ENCODE measurements at regions not wholly inside any gene's neighbourhood (a gene's known extent, or its start where the extent isn't known, plus 50 kb on each side); places are given as distances from the start of the nearest gene placed in this dataset.

DNA sequence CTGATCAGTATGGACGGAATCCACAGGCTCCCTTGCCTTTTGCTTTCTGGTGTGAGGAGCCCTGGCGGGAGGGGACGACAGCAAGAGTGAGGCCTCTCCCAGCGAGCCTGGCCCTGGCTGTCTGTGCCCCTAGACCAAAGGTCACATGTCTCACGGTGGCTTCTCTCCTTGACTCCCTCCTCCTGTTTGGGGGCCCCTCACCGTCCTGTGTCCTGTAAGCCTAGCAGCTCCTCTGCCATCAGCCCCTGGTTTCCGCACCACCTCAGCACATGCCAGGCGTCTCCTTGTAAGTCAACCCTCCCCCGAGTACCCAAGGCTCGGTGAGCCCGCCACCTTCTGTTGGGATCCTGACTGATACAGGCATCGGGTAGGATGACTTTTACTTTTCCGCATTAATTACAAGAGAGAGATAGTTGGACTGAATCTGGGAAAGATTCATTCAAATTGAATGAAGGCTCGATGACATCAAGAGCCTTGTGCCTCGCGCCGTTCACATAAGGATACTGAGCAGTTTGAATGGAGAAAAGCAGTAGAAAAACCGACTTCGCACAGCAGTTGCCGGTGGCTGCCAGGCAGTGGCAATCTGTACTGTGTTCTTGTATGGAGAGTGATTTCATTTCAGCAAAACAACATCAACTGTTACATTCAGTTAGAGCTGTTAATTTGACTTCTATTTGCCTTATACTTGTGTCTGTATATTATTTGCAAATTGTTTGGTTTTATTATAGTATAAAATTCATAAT is 119.8 kb downstream of the XRCC2 start:
- ATAC-seq, result no peak
- no peaks in the 10 kb centered on the region for H3K9me3 ChIP-seq
- no peaks in the 10 kb centered on the region for H3K4me1 ChIP-seq
- WGBS, 2 donors (ENCODE audit: low coverage in 1 of 2), result 69 to 76% methylated on average over 9 to 12 of the region's 20 CpGs
- no peaks in the 10 kb centered on the region for H3K36me3 ChIP-seq
- no peak overlapping the region for H3K4me3 ChIP-seq
- no peak overlapping the region for H3K27ac ChIP-seq
- no peak for TF ChIP-seq POLR2AphosphoS5 (IDR thresholded peaks at IDR 0.05)
- no peak for TF ChIP-seq POLR2A (IDR thresholded peaks at IDR 0.05)
- TF ChIP-seq, protein P1, sequence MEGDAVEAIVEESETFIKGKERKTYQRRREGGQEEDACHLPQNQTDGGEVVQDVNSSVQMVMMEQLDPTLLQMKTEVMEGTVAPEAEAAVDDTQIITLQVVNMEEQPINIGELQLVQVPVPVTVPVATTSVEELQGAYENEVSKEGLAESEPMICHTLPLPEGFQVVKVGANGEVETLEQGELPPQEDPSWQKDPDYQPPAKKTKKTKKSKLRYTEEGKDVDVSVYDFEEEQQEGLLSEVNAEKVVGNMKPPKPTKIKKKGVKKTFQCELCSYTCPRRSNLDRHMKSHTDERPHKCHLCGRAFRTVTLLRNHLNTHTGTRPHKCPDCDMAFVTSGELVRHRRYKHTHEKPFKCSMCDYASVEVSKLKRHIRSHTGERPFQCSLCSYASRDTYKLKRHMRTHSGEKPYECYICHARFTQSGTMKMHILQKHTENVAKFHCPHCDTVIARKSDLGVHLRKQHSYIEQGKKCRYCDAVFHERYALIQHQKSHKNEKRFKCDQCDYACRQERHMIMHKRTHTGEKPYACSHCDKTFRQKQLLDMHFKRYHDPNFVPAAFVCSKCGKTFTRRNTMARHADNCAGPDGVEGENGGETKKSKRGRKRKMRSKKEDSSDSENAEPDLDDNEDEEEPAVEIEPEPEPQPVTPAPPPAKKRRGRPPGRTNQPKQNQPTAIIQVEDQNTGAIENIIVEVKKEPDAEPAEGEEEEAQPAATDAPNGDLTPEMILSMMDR (IDR thresholded peaks at IDR 0.05), result no peak
- no peak for TF ChIP-seq EP300 (IDR thresholded peaks at IDR 0.05)
- no peaks in the 10 kb centered on the region for H3K27me3 ChIP-seq

DNA sequence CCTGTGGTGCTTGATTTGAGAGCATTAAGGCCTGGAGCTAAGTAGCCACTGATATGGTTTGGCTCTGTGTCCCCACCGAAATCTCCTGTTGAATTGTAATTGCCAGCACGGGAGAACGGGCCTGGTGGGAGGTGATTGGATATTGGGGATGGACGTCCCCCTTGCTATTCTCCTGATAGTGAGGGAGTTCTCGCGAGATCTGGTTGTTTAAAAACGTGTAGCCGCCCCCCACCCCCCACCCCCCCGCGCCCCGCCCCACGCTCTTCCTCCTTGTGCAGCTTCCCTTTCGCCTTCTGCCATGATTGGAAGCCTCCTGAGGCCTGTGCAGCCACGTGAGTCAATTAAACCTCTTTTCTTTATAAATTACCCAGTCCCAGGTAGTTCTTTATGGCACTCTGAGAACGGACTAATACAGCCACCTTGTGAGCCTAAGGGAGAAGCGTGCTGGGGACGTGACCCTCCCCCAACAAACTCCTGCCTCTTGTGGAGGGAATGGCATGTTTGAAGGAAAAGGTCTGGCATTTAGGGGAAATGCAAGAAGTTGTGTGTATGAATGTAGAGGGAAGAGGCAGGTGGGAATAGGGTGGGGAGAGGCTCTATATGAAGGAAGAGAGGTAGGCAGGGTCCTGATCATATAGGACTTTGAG is 118.0 kb upstream of the KMT2C start:
- no peak overlapping the region for H3K4me3 ChIP-seq
- TF ChIP-seq POLR2A (IDR thresholded peaks at IDR 0.05) (no peak), POLR2AphosphoS5 (IDR thresholded peaks at IDR 0.05) (no peak), EP300 (IDR thresholded peaks at IDR 0.05) (no peak)
- TF ChIP-seq, protein P1 (IDR thresholded peaks at IDR 0.05), result no peak

DNA sequence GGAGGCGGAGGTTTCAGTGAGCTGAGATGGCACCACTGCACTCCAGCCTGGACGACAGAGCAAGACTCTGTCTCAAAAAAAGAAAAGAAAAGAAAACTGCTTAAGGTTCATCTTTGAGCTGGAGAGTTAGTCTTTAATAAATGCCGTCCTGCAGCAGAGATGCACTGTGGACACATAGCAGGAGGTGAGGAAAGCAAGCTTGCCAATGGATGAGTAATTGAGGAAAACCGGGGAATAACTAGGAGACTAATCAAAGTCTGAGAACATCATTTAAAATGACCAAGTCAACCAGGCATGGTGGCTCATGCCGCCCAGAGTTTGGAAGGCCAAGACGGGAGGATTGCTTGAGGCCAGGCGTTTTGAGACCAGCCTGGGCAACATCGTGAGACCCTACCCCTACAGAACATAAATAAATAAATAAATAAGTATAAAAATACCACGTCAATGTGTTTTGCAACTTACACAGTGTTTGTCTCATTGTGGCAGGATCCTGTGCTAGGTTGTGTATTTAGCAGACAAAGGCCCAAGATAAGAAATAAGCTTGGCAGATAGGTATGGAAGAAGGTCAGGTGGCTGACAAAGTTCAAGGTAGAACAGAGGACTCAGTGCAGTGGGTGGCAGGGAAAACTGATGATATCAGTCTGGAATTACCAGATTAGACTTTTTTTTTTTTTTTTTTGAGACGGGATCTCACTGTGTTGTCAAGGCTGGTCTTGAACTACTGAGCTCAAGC is 115.7 kb upstream of the KMT2C start:
- TF ChIP-seq POLR2A (IDR thresholded peaks at IDR 0.05) (no peak), POLR2AphosphoS5 (IDR thresholded peaks at IDR 0.05) (no peak), EP300 (IDR thresholded peaks at IDR 0.05) (no peak)
- TF ChIP-seq, protein P1 (IDR thresholded peaks at IDR 0.05), result no peak
- Histone ChIP-seq H3K4me1 (no peaks in the 10 kb centered on the region), H3K27ac (no peak overlapping the region), H3K36me3 (no peaks in the 10 kb centered on the region), H3K9me3 (no peaks in the 10 kb centered on the region), H3K27me3 (no peaks in the 10 kb centered on the region), H3K4me3 (no peak overlapping the region)
- ATAC-seq, result no peak
- WGBS, 2 donors (ENCODE audit: low coverage in 1 of 2), result 79 to 88% methylated on average over 5 to 10 of the region's 10 CpGs

More for the DNA sequence above, 118.0 kb upstream of the KMT2C start:
- Histone ChIP-seq H3K4me1 (no peaks in the 10 kb centered on the region), H3K27me3 (no peaks in the 10 kb centered on the region), H3K36me3 (no peaks in the 10 kb centered on the region), H3K9me3 (no peaks in the 10 kb centered on the region), H3K27ac (no peak overlapping the region)
- ATAC-seq, result no peak
- WGBS, 2 donors (ENCODE audit: low coverage in 1 of 2), result 60 to 66% methylated on average over 3 to 14 of the region's 17 CpGs

DNA sequence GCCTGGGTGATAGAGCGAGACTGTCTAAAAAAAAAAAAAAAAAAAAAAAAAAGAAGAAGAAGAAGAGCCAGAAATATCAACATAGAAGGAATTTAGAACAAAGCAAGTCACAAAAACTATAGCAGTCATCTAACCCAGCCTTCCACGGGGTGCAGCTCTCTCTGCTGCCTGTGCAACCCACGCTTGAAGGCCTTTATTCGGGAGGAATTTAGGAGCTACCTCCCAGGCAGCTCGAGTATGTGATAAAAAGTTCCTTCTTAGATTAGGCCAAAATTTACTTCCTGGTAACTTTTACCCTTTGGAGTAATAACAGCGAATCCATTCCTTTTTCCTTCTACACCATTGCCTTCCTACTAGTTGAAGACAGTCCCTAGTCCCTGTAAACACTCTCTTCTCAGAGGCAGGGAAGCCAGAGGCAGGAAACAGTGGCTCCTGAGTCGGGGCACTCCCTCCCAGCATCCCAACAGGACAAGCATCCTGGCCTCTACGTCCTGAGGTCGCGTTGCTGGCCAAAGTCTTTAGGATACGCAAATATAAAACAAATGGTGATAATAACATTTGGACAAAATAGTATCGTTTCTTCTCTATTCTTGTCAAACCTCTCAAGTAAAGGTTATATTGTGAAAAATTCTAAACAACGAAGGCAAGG is 109.3 kb upstream of the KMT2C start:
- no peak for ATAC-seq

More for the DNA sequence above, 109.3 kb upstream of the KMT2C start:
- H3K4me3 ChIP-seq, result no peak overlapping the region
- TF ChIP-seq POLR2A (IDR thresholded peaks at IDR 0.05) (no peak), EP300 (IDR thresholded peaks at IDR 0.05) (no peak), POLR2AphosphoS5 (IDR thresholded peaks at IDR 0.05) (no peak)
- TF ChIP-seq, protein P1 (IDR thresholded peaks at IDR 0.05), result no peak
- no peaks in the 10 kb centered on the region for H3K27me3 ChIP-seq
- H3K9me3 ChIP-seq, result no peaks in the 10 kb centered on the region
- no peaks in the 10 kb centered on the region for H3K4me1 ChIP-seq
- WGBS, 2 donors (ENCODE audit: low coverage in 1 of 2), result 57 to 58% methylated on average over 9 to 12 of the region's 13 CpGs
- no peak overlapping the region for H3K27ac ChIP-seq
- no peaks in the 10 kb centered on the region for H3K36me3 ChIP-seq

All from gastroesophageal sphincter (tissue), 4 donors.